Progenitor cell of endocrine pancreas (in vitro differentiated cells): ENCODE measurements at regions not wholly inside any gene's neighbourhood (a gene's known extent, or its start where the extent isn't known, plus 50 kb on each side); places are given as distances from the start of the nearest gene placed in this dataset.

Experiments used
- DNase-seq: peaks from one replicate; pipeline ENCODE4 v3.0.0; 2021; ENCODE audit warnings: low spot score; ENCODE audit not compliant: unreplicated experiment
- H3K27ac Mint-ChIP-seq: 2 replicates; pipeline ENCODE4 v1.8.0; 2021; ENCODE audit warnings: mild to moderate bottlenecking, moderate library complexity, mixed read lengths
- H3K27me3 Mint-ChIP-seq: 2 replicates; pipeline ENCODE4 v1.8.0; 2021; ENCODE audit warnings: mixed read lengths
- H3K36me3 Mint-ChIP-seq: 2 replicates; pipeline ENCODE4 v1.8.0; 2022; ENCODE audit warnings: mixed read lengths; ENCODE audit not compliant: insufficient read depth
- H3K4me1 Mint-ChIP-seq: 2 replicates; pipeline ENCODE4 v1.8.0; 2021; ENCODE audit warnings: low read depth, mixed read lengths
- H3K4me3 Mint-ChIP-seq: 2 replicates; pipeline ENCODE4 v1.8.0; 2021; ENCODE audit warnings: low read depth, mild to moderate bottlenecking, moderate library complexity, mixed read lengths
- H3K9me3 Mint-ChIP-seq: 2 replicates; pipeline ENCODE4 v1.8.0; 2021; ENCODE audit warnings: low read depth, mixed read lengths
- CTCF ChIP-seq: fragments of 200-600 bp; sonication (generic); IDR thresholded peaks from one replicate; pipeline ENCODE4 v1.5.0; 2021; ENCODE audit warnings: antibody characterized with exemption, mild to moderate bottlenecking; ENCODE audit not compliant: unreplicated experiment

GRCh38 chr17:37801171-37801570 is 56.3 kb upstream of the HNF1B start:
- no peak for DNase-seq
- Mint-ChIP-seq H3K27me3 (peaks cover 9% of the 10 kb centered on the region), H3K4me1 (no peaks in the 10 kb centered on the region), H3K36me3 (no peaks in the 10 kb centered on the region), H3K27ac (no peak overlapping the region), H3K9me3 (peaks cover 3% of the 10 kb centered on the region), H3K4me3 (no peak overlapping the region)
- no peak for TF ChIP-seq CTCF

- no peak overlapping the region for H3K27ac Mint-ChIP-seq
- H3K4me3 Mint-ChIP-seq, result no peak overlapping the region
- no peaks in the 10 kb centered on the region for H3K36me3 Mint-ChIP-seq
- no peak for DNase-seq
- peaks cover 3% of the 10 kb centered on the region for H3K9me3 Mint-ChIP-seq
- TF ChIP-seq CTCF, result no peak
- H3K4me1 Mint-ChIP-seq, result peaks cover 16% of the 10 kb centered on the region
- H3K27me3 Mint-ChIP-seq, result peaks cover 6% of the 10 kb centered on the region
Observed at GRCh38 chr17:37797206-37797605, 52.3 kb upstream of the HNF1B start.

- Mint-ChIP-seq H3K9me3 (peaks cover 3% of the 10 kb centered on the region), H3K27ac (no peak overlapping the region)
- no peak for TF ChIP-seq CTCF
Observed at GRCh38 chr17:37796076-37796475, 51.2 kb upstream of the HNF1B start.

More at GRCh38 chr17:37796076-37796475, 51.2 kb upstream of the HNF1B start:
- no peak for DNase-seq
- Mint-ChIP-seq H3K27me3 (peaks cover 2% of the 10 kb centered on the region), H3K4me3 (no peak overlapping the region), H3K4me1 (peaks cover 16% of the 10 kb centered on the region), H3K36me3 (no peaks in the 10 kb centered on the region)
